HPDE6-E6E7 (cell line): ENCODE measurements at regions not wholly inside any gene's neighbourhood (a gene's known extent, or its start where the extent isn't known, plus 50 kb on each side); places are given as distances from the start of the nearest gene placed in this dataset.
"Not testable (repeated sequence)": the region's sequence is repeated elsewhere in the genome, so short reads cannot be mapped to it uniquely, and the experiment has no call there.

Experiments used
- DNase-seq: peaks from one replicate; pipeline ENCODE4 v3.0.0; 2011; ENCODE audit warnings: missing footprints; ENCODE audit errors: extremely low spot score

DNA sequence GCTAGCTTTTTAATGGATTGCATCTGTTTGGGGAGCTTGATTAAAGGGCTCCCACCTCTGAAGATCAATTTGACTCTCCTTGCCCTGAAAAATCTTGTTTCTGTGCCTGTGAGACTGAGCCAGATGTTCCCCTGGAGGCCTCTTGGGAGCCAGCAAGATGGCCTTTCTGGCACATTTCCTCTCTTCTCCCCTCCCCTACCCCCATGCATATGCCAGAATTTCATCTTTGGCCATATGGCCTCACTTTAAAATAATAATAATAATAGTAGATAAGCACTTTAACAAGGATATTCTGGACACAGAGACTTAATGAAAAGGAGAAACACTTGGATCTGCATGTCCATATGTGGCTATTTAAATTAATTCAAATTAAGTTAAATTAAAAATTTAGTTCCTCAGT, 144.1 kb upstream of the CES5A start:
- DNase-seq = no peak

DNA sequence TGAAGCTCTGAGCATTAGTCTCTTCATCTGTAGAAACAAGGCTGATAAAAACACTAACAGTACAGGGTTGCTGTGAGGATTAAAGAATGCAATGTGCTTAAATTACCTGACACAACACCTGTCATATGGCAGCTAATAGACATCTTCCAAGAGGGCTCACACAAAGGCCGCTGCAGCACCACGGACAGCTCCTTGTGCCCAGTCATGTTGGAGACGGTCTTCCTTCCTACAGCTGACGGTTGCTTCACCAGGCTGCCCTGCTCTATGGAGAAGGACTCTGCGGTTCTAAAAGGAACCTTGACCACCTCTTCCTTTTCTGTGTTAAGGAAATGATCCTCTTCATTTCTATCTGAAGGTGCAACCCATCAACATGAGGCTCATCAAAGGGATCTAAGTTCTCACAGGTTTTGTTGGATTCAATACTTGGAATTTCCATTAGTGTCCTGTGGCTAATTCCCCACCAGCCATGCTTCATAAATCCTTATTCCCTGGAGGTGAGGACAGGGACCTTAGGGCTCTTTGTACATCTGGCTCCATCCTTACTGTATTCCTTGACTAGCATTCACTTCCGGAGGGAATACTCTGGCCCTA, 138.9 kb upstream of the CES5A start:
- no peak for DNase-seq

DNA sequence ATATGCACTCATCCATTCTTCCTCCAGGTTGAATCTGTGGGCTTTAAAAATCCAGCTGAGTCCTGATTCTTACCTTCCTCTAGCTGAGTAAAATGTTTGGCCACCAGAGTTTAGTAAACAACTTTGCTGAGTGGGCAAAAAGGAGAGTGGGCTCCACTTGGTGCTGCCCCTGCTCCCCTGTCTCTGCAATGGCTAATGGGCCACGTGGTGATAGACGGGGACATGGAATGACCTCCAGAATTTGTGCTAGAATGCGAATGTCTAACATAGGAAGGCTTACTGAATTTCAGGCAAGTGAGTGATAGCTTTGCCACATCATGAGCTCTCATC, 137.3 kb upstream of the CES5A start:
- DNase-seq = no peak

DNA sequence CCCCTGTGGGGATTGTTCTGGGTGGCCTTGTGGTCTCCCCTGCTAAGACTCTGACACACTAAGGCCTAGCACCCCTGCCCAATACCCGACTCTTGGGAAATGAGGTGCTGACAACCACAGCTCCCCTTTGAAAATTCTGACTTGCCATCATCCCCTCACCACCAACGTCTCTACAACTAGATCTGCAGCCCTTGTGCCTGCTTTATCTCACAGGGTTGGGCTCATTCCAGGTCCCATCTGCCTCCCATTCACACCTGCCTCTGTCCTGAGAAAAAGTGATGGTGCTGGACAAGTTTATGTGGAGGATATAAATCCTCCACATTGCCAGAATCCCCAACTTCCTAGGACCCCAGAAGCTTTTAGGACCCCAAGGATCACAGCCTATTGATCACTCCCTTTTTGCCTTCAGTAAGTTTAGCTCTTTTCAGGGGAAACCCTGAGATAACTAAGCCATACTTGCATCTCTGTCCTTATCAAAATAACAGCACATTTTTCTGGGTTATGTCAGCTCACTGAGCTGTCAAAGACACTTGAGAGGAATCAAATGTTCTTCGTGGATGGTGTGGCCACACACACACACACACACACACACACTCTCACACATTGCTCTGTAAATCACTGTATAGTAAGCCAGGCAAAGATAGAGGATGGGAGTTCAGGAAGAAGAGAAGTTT, 136.8 kb upstream of the CES5A start:
- no peak for DNase-seq

DNA sequence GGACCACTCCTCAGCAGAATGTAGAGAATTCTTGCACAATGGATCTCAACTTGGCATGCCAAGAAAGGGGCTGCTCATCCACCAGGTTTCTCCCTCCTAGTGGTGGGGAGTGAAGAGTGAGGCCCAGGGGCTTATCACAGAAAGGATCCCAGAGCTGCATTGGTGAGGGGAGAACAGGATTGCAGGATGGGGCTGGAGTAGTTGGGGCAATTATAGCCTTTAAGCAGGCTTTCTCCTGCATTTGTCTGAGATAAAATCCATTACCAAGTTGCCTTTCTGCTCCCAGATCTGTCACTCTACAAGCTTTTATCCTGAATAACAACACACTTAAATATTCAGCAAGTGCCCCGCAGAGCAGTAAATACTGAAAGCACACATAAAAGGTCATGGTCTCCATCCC, 130.8 kb upstream of the CES5A start:
- DNase-seq = no peak

DNA sequence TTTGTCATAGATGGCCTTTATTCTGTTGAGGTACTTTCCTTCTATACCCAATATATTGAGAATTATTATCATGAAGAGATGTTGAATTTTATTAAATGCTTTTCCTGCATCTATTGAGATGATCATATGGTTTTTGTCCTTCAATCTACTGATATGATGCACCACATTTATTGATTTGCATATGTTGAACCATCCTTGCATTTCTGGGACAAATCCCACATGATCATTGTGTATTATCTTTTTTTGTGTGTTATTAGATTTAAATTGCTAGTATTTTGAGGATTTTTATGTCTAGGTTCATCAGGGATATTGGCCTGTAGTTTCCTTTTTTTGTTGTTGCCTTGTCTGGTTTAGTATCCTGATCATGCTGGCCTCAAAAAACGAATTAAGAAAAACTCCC, 124.5 kb upstream of the CES5A start:
- DNase-seq = no peak

DNA sequence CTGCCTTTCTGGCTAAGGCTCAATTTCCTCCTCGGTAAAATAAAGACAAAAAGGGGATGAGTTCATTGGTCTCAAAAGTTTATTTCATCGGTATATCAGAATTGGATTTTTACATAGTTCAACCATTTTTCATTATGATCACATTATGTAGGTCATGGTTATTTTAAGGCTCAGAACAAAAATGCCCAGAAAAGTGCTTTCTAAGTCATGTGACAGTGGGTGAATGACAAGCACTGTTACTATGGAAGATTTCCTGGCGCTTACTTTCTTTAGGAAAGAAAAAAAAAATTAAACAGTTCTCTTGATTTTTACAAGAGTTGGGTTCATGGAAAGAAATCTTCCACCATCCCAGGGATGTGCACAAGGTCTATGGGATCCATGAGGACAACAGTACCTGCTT, 117.9 kb upstream of the CES5A start:
- no peak for DNase-seq

DNA sequence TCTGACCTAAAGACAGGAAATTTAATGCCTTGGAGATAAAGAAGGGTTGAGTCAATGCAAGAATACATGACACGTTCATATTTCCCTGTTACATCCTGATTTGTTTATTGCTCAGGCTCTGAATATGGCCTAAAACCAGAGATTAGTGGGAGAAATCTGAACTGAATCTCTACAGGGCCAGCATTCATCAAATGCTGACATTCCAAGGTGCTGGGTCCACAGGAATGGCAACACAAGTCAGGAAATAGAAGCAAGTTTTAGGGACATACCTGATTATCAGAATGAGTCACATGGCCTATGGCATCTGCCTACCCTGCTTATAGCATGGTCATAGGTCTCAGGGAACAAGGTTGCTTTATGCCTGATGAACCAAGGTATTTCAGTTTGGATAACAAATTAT, 117.4 kb upstream of the CES5A start:
- no peak for DNase-seq

DNA sequence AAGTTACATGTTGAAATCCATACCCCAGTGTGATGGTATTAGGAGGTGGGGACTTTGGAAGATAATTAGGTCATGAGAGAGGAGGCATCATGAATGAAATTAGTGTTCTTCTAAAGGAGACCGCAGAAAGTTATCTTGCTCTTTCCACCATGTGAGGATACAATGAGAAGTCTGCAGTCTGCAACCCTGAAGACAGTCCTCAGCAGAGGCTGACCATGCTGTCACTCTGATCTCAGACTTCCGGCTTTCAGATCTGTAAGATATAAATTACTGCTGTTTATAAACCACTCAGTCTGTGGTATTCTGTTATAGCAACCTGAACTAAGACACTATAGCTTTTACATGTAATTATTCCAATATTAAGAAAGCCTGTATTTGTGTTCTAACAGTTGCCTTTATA, 116.7 kb upstream of the CES5A start:
- DNase-seq = no peak

DNA sequence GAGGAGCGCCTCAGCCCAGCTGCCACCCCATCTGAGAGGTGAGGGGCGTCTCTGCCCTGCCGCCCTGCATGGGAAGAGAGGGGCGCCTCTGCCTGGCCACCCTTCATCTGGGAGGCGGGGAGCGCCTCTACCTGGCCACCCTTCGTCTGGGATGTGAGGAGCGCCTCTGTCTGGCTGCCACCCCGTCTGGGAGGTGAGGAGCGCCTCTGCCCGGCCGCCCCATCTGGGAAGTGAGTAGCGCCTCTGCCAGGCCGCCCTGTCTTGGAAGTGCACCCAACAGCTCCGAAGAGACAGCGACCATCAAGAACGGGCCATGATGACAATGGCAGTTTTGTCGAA, 114.4 kb upstream of the CES5A start:
- DNase-seq = no peak

DNA sequence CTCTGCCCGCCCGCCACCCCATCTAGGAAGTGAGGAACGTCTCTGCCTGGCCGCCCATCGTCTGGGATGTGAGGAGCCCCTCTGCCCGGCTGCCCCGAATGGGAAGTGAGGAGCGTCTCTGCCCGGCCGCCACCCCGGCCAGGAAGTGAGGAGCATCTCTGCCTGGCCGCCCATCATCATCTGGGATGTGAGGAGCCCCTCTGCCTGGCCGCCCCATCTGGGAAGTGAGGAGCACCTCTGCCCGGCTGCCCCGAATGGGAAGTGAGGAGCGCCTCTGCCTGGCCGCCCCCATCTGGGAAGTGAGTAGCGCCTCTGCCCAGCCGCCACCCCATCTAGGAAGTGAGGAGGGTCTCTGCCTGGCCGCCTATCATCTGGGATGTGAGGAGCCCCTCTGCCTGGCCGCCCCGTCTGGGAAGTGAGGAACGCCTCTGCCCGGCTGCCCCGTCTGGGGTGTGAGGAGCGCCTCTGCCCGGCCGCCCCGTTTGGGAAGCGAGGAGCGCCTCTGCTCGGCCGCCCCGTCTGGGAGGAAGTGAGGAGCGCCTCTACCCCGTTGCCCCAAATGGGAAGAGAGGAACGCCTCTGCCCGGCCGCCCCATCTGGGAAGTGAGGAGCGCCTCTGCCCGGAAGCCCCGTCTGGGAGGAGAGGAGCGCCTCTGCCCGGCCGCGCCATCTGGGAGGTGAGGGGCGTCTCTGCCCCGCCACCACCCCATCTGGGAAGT, 113.8 kb upstream of the CES5A start:
- DNase-seq = not testable (repeated sequence)

DNA sequence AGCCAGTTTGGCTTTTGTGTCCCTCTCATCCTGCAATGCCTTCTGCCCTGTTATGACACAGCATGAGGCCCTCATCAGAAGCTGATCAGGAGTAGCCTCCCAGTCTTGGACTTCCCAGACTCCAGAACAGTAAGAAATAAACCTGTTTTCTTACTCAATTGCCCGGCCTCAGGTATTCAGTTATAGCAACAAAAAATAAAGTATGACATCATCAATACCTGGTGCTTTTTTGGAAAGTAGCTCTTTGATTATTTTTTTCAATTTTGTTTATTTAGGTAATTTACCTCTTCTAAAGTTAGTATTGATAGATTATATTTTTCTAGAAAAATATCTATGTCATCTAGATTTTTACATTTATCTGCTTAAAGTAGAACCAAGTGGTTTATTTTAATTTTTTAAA, 112.8 kb upstream of the CES5A start:
- no peak for DNase-seq

DNA sequence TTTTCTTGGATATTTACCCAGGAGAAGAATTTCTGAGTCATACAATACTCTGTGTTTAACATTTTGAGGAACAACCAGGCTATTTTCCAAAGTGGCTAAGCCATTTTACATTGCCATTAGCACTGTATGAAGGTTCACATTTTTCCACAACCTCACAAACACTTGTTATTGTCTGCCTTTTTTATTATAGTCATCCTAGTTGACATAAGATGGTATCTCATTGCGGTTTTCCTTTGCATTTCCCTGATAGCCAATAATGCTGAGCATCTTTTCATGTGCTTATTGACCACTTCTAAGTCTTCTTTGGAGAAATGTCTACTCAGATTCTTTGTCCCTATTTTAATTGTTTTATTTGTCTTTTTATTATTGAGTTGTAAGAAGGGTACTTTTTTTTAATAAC, 107.4 kb upstream of the CES5A start:
- DNase-seq = no peak

DNA sequence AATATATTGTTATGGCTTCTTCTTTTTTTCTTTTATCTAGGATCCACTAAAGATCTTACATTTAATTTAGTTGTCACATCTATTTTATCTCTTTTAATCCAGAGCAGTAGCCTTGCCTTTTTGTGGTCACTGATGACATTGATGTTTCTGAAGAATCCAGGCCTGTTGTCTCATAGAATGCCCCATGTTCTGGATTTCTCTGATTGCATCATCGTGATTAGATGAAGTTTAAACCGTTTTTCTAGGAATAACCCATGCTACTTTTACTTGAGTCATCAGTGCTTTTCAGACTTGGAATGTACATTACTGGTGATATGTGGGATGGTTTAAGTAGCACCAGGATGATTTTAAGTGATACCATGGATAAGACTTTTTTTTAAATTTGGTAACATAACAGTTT, 106.4 kb upstream of the CES5A start:
- DNase-seq = no peak

DNA sequence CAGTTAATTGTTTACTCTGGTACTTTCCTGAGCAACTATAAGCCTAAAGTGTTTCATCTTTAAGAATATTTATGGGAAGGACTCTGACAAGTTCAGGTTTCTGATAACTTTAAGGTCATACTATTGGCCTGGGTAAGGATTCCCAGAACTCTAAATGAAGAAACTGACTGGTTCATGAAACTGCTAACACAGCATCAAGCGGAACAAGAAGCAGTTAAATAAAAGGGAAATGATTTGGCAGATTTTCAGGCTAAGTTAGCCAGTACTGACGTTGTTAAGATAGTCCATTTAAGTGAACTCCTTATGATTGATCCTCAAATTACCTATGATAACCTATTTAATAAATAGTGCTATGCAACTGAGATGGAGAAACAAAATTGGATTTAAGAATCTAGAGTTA, 101.6 kb upstream of the CES5A start:
- no peak for DNase-seq

DNA sequence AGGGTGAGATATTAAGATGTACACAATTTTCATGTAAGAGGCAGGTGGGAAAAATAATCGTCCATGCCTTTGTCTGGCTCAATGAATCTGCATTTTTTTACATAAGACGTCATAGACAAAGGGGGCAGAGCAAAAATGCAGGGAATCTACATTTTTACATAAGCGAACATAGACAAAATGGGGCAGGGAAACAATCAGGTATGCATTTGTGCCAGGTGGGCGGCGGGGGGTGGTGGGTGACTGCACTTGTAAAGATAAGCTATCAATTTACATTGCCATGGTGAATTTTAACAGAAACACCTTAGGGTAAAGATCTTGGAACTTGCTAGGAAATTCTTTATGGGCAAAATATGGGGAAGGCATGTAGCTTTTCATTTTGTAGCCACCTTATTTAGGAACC, 96.3 kb upstream of the CES5A start:
- no peak for DNase-seq

DNA sequence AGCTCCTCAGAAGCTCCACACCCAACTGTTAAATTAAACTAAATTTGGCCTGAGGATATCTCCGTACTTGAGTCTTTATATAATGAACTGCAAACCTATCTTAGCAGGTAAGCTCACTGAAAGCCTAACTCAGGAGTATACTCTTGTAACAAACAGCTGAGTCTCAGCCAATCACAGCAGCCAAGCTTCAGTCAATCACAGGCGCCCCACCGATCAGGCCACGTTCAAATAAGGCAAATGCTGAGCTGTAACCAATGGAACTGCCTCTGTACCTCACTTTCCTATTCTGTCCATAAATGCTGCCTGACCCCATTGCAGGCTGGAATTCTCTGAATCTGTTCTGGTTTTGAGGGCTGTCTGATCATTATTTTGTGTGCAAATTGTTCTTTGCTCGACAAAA, 93.0 kb upstream of the CES5A start:
- DNase-seq = no peak

DNA sequence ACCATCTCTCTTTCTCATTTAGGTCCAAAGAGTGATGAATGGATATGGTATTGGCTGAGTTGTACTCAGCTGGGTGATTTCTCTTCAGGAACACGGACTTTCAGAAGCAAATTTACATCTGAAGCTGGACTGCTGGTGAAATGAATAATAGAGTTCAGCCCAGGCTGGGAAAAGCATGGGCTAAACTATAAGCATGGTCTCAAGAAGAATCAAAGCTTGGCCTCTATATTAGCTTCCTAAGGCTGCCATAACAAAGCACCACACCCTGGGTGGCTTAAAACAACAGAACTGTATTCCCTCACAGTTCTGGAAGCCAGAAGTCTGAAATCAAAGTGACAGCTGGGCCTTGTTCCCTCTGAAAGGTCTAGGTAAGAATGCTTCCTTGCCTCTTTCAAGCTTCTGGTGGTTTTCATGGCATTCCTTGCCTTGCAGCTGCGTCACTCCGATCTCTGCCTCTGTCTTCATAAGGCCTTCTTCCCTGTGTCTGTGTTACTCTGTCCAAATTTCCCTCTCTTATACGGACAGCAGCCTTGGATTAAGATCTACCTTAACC, 89.8 kb upstream of the CES5A start:
- DNase-seq = no peak

DNA sequence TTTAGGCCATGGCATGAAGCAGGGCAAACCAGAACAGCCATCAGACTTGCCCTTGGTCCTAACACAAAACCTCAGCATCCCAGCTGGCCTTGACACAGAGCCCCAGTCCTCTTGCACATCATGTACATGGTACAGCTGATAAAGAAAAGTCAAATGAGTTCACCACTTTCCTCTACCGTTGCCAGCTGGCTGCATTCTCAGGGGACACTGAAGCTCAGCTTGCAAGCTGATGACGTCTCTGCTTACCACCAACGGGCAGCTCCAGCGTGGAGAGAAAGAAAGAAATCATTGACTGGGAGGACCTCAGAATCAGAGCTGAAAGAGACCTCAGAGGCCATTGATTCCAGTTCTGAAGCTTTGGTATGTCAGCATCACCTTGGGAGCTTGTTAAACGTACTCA, 80.7 kb upstream of the CES5A start:
- DNase-seq = no peak

DNA sequence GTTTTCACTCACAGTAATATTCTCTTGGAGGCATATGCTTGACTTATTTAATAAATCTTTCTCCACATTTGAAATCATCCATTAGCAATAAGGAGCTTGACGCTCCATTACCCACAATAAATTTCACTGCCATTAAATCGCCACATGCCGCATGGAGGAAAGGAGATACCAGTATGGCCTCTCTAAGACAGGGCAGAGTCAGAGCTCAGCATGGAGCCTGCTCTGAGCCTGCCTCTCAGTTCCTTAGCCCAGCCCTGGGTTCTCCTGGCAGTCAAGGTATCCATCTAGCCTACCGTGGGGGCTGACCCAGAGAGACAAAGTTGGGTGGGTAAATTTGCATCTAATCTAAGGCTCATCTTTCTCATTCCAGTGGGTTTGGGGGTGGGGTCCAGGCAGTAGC, 80.3 kb upstream of the CES5A start:
- no peak for DNase-seq

DNA sequence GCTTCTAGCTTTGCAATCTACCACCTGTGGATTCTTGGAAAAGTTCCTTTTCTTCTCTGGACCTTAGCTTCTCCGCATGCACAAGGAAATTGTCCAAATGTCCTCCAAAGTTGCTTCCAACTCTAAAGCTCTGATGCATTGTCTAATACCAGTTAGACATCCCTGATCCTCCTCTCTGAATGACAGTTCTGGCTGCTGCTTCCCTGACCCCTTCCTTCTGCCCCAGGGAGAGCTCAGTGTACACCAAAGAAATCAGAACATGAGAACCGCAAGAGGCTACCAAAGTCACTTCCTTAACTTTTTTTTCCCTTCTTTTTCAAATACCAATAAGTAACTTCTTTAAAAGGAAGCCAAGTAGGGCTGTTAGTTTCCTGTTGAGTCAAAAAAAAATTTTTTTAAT, 79.7 kb upstream of the CES5A start:
- no peak for DNase-seq

DNA sequence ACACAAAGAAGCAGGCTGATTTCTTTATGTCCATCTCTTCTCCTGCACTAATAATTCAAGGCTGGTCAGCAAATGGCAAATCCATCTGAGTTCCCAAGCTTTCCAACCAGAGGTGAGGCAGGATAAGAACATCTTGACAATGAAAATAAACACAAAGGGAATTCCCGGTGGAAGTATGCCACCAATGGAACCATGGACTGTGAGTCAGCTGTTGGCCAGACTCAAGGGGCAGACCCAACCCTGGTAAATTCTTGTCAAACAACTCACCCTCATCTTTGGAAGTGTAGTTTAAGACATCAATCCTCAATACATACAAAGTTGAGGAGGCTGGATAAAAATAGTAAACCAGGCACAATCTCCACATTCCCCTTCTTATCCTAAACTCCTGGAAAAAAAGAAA, 74.3 kb upstream of the CES5A start:
- DNase-seq = no peak

DNA sequence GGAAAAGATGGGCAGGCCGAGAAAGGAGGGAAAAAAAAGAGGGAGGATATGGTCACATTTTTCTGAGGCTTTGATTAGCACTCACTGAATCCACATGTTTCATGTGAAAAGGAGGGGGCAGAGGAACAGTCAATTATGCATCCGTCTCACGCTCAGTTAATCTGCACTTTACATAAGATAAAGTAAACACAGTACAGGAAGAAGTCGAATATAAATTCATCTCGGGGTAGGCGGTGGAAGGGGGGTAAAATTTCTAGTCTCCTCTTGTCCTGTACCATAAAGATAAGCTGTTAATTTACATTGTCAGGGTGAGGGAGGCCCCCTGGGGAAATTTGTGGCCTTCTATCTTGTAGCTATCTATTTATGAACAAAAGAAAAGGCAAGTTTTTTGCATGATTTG, 73.1 kb upstream of the CES5A start:
- DNase-seq = no peak

DNA sequence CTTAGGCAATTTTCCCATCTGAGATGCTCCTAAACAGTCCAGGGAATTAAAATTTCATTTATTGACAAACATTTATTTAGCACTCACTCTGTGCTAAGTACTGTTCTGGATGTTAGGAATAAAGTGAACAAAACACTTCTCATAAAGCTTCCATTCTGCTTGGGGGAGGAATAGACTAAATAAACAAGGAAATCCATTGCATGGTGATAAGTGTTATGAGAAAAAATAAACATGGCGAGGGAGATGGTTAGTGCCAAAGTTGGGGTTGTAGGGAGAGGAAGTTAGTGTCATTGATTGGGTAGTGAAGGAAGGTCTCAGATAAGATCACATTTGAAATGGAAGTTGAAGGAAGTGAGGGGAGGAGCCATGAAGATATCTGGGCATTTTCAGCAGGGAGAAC, 72.2 kb upstream of the CES5A start:
- no peak for DNase-seq
